Superior temporal gyrus (tissue), 1 donor: ENCODE measurements at regions not wholly inside any gene's neighbourhood (a gene's known extent, or its start where the extent isn't known, plus 50 kb on each side); places are given as distances from the start of the nearest gene placed in this dataset.
"Not testable (repeated sequence)": the region's sequence is repeated elsewhere in the genome, so short reads cannot be mapped to it uniquely, and the experiment has no call there.

Experiments used
- DNase-seq: peaks from one replicate; pipeline ENCODE4 v3.0.0-alpha.2; 2016; ENCODE audit errors: extremely low spot score

DNA sequence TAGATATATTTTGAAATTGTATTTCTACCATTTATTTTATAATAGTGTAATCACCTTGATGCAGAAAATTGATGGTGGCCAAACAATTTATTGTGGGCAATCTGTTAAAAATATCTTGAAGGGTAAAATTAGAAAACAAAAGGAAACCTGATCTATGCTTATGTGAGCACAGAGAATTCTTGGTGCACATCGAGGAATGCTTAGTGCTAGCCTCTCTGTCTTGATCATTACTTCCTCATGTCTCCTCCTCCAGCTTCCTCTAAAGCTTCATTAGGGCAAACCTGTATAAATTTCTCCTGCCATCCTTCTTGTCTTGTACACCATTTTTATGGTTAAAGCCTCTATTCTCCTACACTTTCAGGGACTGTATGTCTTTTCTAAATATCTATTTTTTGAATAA lies 725.8 kb downstream of the RAPGEF2 start:
- no peak for DNase-seq

DNA sequence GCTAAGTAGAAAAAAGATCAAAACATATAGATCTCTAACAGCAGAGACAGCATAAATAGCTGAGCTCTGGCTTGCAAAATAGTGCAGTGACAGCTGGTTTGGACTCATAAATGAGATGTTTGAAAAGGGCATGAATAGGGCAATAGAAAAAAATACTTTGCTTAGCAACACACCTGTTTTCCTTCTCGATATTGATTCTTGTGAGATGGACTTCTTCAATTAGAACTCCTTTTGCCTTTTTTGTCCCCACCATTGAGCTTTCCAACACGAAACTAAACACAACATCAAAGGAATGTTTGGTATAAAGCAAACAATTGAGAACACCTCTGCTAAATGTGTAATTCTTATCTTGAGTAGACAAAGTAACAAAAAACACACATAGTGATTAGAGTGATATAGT lies 726.3 kb downstream of the RAPGEF2 start:
- DNase-seq: no peak

DNA sequence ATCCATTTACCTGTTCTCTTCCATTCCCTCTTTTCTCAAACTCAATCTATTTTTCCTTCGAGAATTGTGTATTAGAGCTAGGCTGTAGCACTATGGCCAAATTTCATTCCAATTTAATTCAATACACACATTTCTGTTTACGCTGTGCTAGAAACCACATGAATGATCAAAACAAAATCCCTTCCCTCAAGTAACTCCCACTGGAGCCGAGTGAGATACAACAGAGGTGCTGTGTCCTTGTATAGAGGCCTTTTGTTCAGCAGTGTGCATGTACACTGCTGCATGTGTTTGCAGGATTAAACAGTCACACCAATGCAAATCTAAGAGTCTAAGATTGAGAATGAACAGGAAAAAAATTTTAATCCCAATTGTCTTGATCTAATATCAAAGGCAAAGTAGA lies 734.2 kb downstream of the RAPGEF2 start:
- no peak for DNase-seq

DNA sequence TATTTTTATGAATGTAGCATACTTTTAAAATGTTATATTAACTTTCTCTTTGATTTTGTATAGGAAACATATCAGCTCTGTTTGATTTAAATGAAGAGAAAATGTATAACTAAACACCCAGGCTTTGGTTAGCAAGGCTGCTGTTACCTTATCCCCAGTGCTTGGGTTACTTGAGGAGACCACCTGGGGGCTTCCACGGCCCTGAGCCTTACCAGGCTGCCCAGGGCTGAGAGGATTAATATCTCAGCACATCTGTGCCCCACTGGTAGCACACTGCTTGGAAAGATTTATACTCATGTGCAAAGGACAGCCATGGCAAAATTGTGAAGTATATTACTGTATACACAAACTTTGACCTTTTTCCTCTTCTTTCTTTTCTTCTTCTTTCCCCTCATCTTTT lies 752.9 kb downstream of the RAPGEF2 start:
- DNase-seq: no peak

DNA sequence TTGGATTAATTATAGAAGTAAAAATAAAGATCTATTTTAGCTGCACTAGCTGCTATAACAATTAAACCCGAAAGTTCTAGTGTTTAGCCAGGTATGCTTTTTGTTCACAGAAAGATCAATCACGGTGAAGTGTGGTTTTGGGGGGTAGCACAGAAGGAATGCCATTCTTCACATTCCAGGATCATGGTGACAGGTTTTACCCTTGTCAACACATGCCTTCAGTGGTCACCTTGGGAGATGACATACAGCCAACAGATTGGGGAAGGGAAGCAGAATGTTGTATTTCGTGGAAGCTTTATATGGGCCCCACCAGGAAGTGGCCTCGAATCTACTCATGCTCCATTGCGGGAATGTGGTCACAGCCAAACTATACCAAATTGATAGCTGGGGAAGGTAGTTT lies 753.6 kb downstream of the RAPGEF2 start:
- no peak for DNase-seq

DNA sequence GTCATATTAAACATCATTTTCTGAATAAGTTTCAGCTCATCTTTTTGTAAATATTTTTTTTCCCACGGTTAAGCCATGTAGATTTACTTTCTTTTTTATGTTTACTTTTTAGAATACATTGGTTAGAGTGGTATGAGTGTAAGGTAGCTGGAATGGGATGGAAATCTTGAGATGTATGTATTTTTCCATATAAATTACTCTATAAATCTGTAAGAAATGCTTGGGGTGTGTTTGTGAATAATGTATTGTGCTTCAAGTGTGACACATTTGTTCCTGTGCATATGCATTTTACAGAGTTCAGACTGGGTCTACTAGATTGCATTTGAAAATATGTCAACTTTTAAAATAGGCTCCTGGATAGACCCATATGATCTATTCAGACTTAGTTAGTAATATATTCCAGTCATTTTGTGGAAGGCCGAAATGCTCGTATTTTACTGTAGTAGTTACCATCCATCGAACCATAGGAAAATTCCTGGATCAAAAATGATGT lies 756.8 kb downstream of the RAPGEF2 start:
- no peak for DNase-seq

DNA sequence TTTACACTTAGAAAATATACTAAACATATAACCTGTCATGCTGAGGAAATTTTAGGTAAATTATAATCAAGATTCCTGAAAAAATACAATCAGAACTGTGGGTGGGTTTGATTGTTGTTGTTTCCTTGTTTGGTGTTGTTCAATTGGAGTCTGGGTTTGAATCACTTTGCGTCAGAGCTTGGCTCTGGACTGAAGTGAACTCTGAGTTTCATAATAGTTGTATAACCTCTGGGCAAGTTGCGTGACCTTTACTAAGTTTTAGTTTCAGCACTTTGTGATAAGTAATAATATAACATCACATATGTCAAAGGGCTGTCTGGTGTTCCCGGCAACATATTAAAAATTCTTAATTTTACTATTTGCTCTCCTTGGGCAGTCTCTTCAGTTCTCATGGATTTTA lies 758.1 kb downstream of the RAPGEF2 start:
- DNase-seq: no peak

DNA sequence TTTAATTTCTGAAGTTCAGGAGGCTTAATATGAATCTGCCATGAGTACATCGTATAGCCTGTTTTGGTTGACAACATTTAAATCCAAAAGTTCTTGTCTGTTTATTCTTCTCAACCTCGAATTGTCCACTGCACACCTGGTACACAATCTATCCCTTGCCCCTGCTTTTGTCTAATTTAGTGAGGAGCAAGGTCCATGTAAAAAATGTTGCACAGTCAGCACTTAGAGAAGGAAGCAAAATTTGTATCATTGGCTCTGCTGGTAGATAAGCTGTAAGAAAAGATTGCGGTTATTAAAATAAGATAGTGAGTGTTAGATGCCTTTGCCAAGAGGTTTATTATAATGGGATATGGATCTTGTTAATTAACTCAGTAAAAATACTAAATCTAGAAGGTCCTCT lies 761.5 kb downstream of the RAPGEF2 start:
- DNase-seq: no peak

DNA sequence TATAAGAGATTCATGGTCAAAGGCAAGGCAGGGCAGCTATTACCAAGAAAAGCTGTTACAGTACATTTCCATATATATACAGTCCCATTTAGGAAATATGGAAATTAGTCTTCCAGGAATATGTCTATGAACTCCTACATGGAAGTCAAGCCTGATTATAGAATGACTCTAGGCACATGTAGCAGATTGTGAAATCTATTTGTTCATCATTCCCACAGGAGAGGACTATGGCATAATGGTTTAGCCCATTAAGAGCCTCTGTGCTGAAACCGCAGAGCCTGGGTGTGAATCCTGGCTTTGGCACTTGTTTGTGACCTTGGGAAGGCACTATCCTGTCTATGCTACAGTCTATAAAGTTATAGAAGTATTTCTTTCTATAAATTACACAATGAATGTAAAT lies 764.8 kb downstream of the RAPGEF2 start:
- DNase-seq: no peak

DNA sequence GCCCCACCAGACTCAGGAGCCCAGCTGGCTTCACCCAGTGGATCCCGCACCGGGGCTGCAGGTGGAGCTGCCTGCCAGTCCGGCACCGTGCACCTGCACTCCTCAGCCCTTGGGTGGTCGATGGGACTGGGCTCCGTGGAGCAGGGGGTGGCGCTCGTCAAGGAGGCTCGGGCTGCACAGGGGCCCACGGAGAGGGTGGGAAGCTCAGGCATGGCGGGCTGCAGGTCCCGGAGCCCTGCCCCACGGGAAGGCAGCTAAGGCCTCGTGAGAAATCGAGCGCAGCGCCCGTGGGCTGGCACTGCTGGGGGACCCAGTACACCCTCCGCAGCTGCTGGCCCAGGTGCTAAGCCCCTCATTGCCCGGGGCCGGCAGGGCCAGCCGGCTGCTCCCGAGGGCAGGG lies 766.1 kb downstream of the RAPGEF2 start:
- DNase-seq: not testable (repeated sequence)

DNA sequence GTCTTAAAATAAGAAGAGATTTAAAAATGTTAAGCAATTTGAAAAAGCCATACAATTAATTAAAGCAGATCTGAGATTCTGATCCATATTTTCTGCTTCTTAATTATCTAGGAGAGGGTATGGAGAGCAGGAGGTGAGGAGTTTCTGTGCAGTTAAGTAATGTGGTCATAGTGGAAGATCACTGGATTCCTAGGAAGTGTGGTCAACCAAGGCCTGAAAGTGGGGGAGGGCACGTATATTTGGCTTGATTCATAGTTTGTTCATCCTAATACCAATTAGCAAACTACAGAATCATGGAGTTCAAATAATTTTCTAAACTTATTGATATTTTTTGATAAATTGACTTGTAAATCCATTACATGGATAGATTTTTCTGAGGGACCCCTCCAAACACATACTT lies 768.3 kb downstream of the RAPGEF2 start:
- DNase-seq: no peak

DNA sequence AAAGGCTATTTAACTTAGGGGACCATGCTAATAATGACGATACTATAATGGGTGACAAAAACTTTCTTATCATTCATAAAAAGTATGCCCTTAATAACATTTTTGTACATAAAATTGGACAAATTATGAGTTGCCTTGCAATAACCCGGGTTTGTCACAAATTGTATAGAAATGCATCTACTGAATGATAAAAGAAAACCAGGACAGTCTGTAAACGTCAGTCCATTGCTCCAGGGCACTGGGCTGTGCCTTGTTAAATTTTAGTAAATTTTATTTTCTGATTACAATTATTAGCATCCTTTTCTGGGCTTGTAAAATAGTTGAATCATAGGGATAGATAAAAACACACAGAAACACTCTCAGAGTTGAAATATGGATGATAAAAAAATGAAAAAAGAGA lies 778.3 kb downstream of the RAPGEF2 start:
- no peak for DNase-seq

DNA sequence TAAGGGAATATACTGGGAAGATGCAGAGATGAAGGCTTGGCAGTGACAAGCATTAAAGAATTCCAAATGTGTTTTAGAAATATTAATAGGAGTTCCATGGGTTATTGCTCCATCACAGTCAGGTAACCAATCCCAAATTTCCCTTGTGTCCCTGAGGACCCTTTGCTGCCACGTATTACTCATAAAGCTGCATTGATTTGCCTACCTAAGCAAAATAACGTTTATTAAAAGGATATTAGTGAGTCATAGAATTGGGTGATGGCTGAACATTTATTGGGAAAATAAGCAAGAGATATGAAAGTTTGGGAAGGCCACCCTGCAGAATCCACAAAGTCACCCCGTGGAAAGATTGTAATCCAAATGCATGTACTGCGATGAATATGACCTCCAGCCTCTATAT lies 782.1 kb downstream of the RAPGEF2 start:
- no peak for DNase-seq

DNA sequence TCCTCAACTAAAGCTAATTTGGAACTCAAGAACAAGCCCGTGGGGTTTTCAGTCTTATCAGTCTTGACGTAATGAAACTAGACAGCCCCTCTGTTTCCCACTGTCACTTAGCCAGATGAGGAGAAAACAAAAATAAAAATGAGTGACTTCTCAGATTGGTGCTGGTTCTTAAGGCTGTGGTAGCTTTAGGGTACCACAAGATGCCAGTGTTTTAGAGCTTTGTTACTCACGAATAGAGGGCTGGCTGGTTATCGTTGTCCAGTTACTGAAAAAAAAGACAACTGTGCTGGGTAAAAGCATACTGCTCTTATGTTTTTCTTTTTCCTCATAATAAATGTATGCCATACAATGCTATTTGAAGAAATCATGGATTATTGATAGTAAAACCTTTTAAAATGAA lies 796.7 kb downstream of the RAPGEF2 start:
- DNase-seq: no peak

DNA sequence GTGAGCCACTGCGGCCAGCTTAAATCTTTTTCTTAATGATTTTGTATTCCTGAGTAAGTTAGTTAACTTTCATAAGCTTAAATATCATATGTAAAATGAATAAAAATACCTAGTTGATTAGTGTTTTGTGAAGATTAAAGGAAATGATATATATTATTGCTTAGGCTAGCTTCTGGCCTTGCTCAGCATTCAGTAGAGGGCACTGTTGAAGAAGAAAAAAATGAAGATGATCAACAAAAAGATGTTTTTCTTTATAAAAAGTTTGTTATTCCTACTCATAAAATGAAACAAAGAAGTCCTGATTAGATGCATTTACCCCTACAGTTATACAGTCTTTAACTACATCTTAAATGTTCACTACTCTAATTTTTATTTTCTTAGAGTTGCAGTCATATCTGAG lies 797.7 kb downstream of the RAPGEF2 start:
- no peak for DNase-seq

DNA sequence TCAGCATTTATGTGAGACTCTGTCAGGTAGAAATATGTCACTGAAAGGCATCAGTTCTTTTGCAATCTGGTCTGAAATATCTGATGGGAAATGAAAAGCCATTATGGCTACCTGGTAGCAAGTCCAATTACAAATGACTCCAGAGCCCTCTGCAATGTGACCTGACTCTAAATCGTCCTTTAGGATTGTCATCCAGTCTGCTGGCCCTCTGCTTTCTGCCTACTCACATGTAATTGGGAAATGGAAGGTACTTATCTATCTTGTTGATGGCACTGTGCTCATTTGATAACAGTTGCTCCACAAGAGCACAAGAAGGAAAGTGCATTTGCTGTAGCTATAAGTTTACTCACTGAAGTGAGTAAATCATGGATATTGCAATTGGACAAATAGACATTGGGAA lies 799.8 kb downstream of the RAPGEF2 start:
- DNase-seq: no peak

DNA sequence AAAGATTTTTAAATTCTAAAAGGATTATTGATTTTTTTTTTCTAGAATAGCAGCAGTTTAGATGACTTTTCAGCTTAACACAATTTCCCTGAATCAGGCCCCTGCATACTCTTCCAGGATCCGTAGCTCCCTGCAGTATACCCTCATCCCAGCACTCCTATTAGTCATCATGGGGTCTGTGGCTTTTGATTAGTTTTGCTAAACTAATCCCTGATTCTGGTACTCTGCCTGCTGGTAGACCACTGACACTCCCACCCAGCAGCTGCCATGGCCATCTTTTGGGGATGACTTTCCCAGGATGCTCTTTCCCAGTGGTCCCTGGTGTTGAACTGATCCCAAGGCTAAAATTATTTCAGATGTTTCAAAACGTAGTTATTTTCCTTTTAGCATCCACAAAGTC lies 802.0 kb downstream of the RAPGEF2 start:
- no peak for DNase-seq

DNA sequence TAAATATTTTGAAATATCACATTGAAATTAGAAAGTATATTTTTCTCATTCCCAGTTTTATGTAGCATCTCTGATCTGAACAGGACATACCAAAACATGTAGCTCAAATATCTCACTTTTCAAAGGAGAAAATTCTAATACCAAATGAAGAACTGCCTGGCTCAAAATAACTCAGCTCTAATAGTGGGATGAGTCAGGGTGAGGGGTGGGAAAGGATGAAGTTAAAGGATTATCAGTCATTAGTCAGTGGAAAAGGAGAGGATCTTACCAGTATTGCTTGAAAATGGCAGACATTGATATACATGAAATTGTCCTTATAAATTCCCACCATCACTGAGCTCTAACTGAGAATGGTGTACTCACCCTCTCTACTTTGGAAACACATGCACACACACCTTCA lies 803.2 kb downstream of the RAPGEF2 start:
- no peak for DNase-seq

DNA sequence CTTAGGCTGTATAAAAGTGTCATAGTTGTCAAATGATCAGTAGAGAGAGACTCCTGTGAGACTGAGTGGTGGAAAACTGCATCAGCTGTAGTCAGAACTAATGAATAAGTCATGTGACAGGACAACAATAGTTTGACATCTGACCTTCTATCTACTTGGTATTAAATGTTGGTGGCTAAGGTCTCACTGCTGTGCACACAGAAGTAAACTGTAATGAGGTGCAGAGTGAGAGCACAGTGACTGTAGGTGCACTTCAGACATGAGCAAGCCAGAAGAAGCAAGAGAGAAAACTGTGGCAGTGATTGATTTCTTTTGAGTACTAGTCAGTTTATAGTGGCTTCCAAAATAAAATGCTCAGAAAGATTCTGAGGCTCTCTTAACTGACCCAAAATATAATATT lies 803.6 kb downstream of the RAPGEF2 start:
- no peak for DNase-seq

DNA sequence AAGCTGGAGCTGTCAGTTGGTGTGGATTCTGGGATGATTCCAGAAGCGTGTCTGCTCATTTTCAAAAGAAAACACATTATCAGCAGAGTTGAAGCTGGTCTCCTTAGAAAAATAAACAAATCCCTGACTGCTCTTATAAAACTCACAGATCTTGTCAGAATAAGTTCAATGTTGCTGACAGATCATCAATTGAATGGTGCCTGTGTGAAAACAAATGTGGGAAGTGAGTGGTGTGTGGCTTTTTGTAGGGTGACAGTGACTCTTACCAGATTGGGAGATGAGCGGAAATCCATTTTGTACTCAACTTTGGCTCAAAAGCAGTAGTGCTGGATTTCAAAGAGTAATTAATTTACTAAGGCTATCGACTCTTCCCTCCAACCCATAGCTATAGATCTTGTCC lies 807.8 kb downstream of the RAPGEF2 start:
- DNase-seq: no peak

DNA sequence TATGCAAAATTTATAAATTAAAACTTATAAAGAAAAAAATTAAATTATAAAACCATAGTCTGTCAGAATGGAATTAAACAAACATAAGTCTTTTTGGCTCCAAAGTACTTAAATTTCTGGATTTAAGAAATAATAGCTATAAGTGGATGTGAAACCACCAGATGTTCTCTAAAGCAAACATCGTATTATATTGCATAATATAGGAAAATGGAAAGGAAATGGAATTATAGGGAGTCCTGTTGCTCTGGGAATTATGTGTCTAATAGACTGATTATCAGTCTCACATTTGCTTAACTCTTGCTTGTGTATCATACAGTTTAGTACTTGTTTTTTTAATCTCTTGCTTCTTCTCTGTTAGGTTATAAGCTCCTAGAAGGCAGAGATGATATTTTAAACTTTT lies 819.2 kb downstream of the RAPGEF2 start:
- no peak for DNase-seq

DNA sequence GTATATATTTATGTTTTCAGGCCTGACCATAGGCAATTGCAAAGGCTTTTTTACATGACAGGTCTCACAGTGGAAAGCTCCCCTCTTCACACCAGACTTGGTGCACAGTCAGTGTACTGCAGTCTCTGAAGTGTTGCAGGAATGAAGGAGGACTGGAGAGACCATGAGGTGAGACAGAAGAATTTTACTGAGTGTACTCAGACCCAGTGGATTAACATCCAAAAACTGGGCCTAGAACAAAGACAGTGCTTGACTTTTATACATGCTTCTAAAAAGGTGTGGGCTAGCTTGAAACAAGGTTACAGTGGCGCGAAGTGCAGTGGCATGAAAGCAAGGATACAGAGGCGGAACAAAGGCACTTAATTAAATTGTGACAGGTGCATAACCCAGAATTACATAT lies 822.9 kb downstream of the RAPGEF2 start:
- DNase-seq: no peak

DNA sequence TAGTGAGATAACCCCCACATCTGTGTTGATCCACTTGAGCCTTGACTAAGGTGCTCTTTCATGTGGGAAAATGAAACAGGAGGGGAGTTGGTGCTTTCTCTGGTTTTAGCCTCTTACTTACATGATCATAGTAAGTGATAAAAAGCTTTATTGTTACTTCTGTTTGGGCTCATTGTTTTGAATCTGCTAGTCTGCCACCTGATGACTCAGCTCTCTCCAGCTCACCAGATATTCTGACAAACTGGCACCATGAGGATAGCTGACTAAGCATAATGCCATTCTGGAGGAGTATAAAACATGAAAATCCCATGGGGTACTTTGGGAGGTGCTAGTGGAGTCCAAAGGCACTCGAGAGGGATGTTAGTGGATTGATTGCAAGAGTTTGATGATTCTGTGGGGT lies 824.0 kb downstream of the RAPGEF2 start:
- DNase-seq: no peak

DNA sequence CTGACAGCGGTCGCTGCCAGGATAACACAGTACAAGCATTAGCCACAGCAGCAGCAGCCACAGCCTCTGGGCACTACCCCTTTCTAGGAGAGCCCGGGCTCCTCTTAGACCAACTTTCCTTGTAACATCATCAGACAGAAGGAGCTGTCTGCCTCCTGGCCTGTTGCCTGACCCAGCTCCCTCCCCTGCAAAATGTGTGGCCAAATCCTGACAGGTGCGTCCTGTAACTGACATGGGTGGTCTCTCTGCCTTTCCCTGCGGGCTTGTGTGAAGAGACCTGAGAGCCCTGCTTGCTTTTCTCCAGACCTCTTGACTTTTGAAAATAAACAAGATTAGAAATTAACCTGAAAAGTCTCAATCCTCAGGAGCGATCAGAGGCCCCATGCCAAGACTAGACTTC lies 824.9 kb downstream of the RAPGEF2 start:
- no peak for DNase-seq

DNA sequence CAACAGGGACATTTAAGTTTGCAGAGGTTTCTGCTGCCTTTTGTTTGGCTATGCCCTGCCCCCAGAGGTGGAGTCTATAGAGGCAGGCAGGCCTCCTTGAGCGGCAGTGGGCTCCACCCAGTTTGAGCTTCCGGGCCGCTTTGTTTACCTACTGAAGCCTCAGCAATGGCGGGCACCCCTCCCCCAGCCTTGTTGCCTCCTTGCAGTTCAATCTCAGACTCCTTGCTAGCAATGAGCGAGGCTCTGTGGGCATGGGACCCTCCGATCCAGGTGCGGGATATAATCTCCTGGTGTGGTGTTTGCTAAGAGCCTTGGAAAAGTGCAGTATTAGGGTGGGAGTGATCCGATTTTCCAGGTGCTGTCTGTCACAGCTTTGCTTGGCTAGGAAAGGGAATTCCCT lies 831.7 kb downstream of the RAPGEF2 start:
- not testable (repeated sequence) for DNase-seq
